Adipose tissue (tissue), 3 donors: ENCODE measurements at regions not wholly inside any gene's neighbourhood (a gene's known extent, or its start where the extent isn't known, plus 50 kb on each side); places are given as distances from the start of the nearest gene placed in this dataset.

ENCODE experiments used
- H3K27ac ChIP-seq: one replicate; pipeline ENCODE4 v1.5.1; 2013; ENCODE audit warnings: low read depth, low read length
- WGBS, 3 donors: extraction: QIAGEN DNeasy Blood & Tissue Kit; methylation state at CpG; one replicate each; pipeline ENCODE4 v1.1.7; 2013; 5-methylcytosine and 5-hydroxymethylcytosine counted together
- donor health status: healthy with polysubstance abuse.
- donor health status: Bipolar disorder and iron deficiency.
- donor health status: healthy.

DNA sequence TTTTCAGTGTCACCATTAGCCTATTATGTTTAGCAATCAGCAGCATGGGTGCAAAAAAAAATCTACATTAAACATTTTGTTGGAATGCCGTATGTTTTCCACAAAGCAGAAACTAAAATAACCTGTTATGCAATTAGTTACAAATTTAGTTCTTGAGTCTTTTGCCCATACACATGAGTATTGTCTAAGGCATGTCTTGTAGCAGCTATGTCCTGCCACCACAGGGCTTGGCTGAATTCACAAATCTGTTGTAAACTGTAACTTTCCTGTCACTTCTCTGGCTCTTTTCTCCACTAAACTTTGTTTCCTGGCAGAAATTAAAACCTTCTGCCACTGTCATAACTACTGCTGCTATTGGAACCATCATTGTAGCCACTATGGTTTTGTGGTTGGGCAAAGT is 277.9 kb upstream of the SPRY2 start:
- 0 to 84% (median 59%) methylated on average over 1 of the region's 1 CpG for WGBS, 3 donors
- no peak overlapping the region for H3K27ac ChIP-seq

DNA sequence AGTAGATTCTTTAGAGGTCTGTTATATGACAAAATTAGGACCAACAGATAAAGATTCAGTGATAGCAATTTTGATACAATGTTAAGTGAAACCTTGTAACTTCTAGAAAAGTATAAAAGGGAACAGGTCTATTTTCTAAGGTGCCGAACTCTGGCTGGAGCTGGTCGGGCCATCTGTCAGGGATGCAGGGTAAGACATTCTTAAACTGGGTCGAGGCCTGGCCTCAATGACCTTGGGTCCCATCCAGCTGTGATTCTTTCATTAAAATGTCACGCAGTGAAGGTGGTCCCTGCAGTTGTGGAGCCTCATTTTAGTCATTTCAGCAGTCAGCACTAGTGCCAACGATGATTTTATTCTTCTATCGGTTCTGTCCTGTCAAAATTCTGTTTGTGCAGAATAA is 271.9 kb upstream of the SPRY2 start:
- 60 to 75% (median 64%) methylated on average over 6 of the region's 6 CpGs for WGBS, 3 donors
- H3K27ac ChIP-seq = no peak overlapping the region

DNA sequence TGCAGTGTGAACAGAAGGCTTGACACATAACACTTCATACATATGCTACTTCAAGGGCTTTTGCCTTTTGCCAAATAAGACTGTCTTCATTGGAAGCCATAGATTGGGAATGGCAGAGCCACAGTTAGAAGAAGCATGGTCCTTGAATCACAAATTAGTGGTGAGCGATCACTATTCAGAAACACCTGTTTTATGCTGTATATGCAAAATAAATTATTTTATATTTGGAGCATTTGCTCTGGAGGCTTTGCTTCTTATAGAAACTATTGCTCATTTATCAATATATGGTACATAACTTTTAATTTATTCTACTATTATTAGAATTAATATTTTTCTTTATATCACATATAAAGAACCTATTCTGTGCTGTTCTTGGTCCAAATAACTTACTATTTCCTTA is 270.4 kb upstream of the SPRY2 start:
- H3K27ac ChIP-seq = no peak overlapping the region
- 97 to 100% (median 97%) methylated on average over 1 of the region's 1 CpG for WGBS, 3 donors

DNA sequence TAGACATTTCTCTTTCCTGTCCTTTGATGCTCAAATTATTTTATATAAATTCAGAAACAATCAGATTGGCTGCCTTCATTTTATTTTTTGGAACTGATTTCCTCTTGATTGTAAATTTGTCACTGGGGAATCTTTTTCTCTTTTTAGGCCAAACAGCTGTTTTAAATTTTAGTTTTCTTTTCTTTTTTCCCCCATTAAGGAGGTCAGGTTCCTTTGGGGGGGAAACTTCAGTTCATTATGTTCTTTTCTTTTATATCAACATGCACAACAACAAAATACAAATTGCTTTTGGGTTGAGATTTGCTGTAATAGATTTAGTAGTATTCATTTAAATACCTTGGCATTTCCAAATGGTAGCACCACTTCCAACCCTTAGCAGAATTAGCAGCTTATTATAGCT is 264.8 kb upstream of the SPRY2 start:
- no peak overlapping the region for H3K27ac ChIP-seq

GRCh38 chr13:80605011-80605410 is 264.1 kb upstream of the SPRY2 start:
- H3K27ac ChIP-seq = no peak overlapping the region
- WGBS, 3 donors = 58 to 75% (median 62%) methylated on average over 2 of the region's 2 CpGs

GRCh38 chr13:80604098-80604497 is 263.2 kb upstream of the SPRY2 start:
- 54 to 63% (median 58%) methylated on average over 3 of the region's 3 CpGs for WGBS, 3 donors
- no peak overlapping the region for H3K27ac ChIP-seq

GRCh38 chr13:80603351-80603750 is 262.4 kb upstream of the SPRY2 start:
- H3K27ac ChIP-seq = no peak overlapping the region
- WGBS, 3 donors = 47 to 55% (median 49%) methylated on average over 1 of the region's 1 CpG

DNA sequence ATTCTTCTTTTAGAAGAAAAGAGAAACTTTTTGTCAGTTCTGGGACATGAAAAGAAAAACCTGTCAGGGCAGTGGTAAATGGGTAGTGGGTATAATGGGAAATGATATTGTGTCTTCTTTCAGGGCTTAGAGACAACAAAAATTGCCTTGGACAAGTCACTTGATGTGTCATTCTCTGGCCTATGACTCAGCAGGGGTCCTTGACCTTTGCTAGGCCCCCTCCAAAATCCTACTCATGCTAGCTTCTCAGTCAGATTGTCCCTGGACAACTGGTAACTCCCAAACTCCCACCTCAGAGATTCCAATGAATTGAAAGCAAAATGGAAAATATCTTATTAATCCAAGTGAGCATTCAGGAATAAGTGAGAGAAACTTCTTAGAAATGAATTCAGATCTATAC is 258.8 kb upstream of the SPRY2 start:
- H3K27ac ChIP-seq = no peak overlapping the region

DNA sequence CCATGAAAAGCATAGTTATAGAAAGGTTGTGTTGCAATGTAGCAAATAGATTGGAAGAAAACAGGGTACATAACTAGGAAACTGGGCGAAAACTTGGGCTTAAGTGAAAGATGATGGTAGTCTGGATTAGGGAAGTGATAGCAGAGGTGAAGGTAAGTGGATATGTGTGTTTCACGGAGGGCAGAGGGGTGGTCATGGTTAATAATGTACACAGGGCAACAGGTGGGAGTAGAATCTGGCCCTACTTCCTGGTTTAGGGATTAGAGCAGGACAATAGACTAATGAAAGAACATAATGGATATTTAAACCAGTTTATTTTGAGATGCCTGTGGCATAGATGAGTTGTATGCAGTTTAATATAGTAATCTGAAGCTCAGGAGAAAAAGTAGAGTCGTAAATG is 257.3 kb upstream of the SPRY2 start:
- no peak overlapping the region for H3K27ac ChIP-seq
- WGBS, 3 donors = 83 to 96% (median 96%) methylated on average over 3 of the region's 3 CpGs

- H3K27ac ChIP-seq = no peak overlapping the region
- 79 to 89% (median 84%) methylated on average over 4 of the region's 4 CpGs for WGBS, 3 donors
Measured at GRCh38 chr13:80591976-80592740, 251.2 kb upstream of the SPRY2 start.

GRCh38 chr13:80590551-80590950 is 249.6 kb upstream of the SPRY2 start:
- 89 to 92% (median 89%) methylated on average over 3 of the region's 3 CpGs for WGBS, 3 donors
- H3K27ac ChIP-seq = no peak overlapping the region

- no peak overlapping the region for H3K27ac ChIP-seq
- WGBS, 3 donors = 48 to 67% (median 66%) methylated on average over 2 of the region's 2 CpGs
Measured at GRCh38 chr13:80586356-80586755, 245.4 kb upstream of the SPRY2 start.

GRCh38 chr13:80585531-80585930 is 244.6 kb upstream of the SPRY2 start:
- H3K27ac ChIP-seq = no peak overlapping the region
- WGBS, 3 donors = 63 to 82% (median 76%) methylated on average over 1 of the region's 1 CpG

GRCh38 chr13:80584785-80585184 is 243.9 kb upstream of the SPRY2 start:
- H3K27ac ChIP-seq = no peak overlapping the region
- WGBS, 3 donors = 81 to 96% (median 86%) methylated on average over 1 of the region's 1 CpG

DNA sequence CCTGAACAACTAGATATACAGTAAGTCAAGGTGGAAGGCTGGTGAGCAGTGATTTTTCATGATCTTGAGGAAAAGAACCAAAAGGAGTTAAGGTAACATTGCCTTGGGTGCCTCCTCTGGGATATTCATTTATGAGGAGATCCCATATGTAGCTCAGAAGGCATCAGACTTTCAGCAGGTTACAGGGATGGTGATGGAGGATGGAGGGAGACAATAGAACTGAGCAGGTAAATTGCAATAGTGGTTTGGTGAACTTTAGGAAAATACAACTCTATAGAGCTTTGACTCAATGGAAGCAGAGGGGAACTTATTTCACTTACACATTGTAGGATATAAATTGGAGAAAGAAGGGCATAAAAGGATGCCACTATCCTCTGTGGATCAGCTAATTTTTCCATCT is 243.4 kb upstream of the SPRY2 start:
- H3K27ac ChIP-seq = no peak overlapping the region

- no peak overlapping the region for H3K27ac ChIP-seq
- WGBS, 3 donors = 77 to 85% (median 80%) methylated on average over 10 of the region's 10 CpGs
Measured at GRCh38 chr13:80577926-80578670, 237.2 kb upstream of the SPRY2 start.

- no peak overlapping the region for H3K27ac ChIP-seq
- WGBS, 3 donors = 65 to 80% (median 70%) methylated on average over 5 of the region's 5 CpGs
Measured at GRCh38 chr13:80577285-80577684, 236.4 kb upstream of the SPRY2 start.

GRCh38 chr13:80574113-80574850 is 233.4 kb upstream of the SPRY2 start:
- no peak overlapping the region for H3K27ac ChIP-seq
- 27 to 64% (median 49%) methylated on average over 6 of the region's 6 CpGs for WGBS, 3 donors

GRCh38 chr13:80572923-80573316 is 232.0 kb upstream of the SPRY2 start:
- 83 to 91% (median 86%) methylated on average over 5 of the region's 5 CpGs for WGBS, 3 donors
- no peak overlapping the region for H3K27ac ChIP-seq
